ENCODE measurements at regions not wholly inside any gene's neighbourhood (a gene's known extent, or its start where the extent isn't known, plus 50 kb on each side); places are given as distances from the start of the nearest gene placed in this dataset.

DNA sequence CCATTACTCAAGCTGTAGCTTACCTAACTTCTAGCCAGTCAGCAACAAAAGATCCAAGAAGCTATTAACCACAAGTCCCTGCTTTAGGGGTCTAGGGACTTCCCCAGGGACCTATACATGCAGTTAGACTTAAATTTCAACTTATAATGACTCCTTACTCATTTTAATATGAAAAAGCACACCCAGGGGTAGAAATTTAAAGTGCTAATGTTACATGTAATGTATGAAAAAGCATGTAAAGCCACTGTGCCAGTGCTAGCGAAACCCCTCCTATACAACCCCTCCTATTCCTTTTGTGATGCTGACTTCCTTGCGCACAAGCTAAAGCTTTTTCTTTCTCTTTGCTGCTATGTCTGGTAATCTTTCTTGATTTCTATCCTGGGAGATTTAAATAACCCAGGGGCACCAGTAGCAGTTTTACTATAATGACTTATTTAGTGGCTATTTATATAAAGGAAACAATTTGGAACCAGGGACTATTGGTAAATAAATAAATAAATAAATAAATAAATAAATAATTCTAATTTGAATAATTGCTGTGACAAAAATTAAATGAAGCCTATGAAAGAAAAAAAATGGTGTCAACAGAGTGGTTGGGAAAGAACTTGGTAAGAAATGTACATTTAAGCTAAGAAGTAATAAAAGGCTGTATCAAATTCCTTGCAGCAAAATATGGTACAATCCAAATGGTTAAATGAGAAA, 110.5 kb upstream of the MAGI2 start:
- no peak overlapping the region for H3K4me3 ChIP-seq (ENCODE audit: low read depth, low read length)
- TF ChIP-seq, protein P1, sequence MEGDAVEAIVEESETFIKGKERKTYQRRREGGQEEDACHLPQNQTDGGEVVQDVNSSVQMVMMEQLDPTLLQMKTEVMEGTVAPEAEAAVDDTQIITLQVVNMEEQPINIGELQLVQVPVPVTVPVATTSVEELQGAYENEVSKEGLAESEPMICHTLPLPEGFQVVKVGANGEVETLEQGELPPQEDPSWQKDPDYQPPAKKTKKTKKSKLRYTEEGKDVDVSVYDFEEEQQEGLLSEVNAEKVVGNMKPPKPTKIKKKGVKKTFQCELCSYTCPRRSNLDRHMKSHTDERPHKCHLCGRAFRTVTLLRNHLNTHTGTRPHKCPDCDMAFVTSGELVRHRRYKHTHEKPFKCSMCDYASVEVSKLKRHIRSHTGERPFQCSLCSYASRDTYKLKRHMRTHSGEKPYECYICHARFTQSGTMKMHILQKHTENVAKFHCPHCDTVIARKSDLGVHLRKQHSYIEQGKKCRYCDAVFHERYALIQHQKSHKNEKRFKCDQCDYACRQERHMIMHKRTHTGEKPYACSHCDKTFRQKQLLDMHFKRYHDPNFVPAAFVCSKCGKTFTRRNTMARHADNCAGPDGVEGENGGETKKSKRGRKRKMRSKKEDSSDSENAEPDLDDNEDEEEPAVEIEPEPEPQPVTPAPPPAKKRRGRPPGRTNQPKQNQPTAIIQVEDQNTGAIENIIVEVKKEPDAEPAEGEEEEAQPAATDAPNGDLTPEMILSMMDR (IDR thresholded peaks at IDR 0.05; ENCODE audit: borderline replicate concordance, insufficient read depth, low read depth, low read length): no peak

DNA sequence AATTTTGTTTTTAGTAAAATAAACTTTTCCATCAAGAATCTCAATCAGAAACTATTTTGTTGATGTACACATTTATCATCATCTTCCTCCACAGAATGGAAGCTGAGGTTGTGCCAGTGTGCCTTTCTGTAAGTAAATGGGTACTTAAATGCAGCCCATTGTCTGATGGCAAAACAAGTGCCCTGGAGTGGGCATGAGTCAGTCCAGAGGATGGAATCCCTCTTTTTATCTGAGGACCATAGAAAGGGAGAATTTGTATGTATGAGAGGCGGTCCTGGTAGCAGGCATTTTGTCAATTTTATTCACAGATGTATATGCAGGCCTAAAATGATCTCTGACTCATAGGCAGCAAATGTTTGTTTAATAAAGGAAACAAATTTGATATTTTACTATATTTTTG, 102.1 kb upstream of the MAGI2 start:
- TF ChIP-seq, protein P1 (IDR thresholded peaks at IDR 0.05; ENCODE audit: borderline replicate concordance, insufficient read depth, low read depth, low read length): no peak
- H3K4me3 ChIP-seq (ENCODE audit: low read depth, low read length): no peak overlapping the region

DNA sequence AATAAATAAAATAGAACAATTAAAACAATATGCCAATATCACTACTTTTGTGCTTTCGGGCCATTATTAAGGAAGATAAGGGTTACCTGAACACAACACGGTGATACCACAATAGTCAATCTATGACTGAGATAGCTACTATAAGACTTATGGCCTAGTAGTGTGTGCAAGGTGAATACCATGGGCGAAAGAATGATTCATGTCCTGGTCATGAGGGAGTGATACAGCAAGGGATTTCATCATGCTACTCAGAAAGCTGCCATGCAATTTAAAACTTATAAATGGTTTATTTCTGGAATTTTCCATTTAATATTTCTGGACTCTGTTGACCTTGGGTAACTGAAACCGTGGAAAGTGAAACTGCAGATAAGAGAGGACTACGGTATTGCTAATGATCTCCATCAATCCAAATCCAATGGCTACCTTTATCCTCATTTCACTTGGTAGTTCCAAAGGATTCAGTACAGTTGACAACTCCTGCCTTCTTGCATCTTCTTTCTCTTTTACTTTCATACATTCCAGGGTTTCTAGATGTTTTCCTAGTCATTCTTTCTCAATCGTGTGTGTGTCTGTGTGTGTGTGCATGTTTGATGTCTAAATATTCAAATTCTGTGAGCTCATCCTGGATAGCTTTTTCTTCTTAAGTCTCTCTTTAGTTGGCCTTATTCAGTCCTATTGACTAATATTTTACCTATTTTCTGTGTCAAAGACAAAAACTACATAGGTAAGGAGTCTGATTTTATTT, 100.5 kb upstream of the MAGI2 start:
- TF ChIP-seq, protein P1 (IDR thresholded peaks at IDR 0.05; ENCODE audit: borderline replicate concordance, insufficient read depth, low read depth, low read length): no peak
- H3K4me3 ChIP-seq (ENCODE audit: low read depth, low read length): no peak overlapping the region

DNA sequence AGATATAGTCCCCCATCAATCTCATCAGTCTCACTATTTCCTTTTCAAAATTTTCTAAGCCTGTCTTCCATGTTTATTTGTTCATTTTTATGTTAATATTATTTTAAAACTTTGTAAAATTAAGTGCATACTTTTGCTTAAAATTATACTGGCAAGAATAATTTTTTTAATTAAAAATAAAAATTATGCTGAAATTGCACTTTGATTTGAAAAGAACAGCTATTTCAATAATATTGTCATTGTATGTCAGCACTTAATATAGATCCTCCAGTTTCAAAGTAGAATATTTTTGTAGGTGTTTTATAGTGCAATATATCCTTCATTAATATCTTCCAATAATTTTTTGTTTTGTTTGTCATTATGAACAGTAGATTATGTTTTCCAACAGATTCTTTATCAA, 99.0 kb upstream of the MAGI2 start:
- H3K4me3 ChIP-seq (ENCODE audit: low read depth, low read length): no peak overlapping the region
- TF ChIP-seq, protein P1 (IDR thresholded peaks at IDR 0.05; ENCODE audit: borderline replicate concordance, insufficient read depth, low read depth, low read length): no peak

DNA sequence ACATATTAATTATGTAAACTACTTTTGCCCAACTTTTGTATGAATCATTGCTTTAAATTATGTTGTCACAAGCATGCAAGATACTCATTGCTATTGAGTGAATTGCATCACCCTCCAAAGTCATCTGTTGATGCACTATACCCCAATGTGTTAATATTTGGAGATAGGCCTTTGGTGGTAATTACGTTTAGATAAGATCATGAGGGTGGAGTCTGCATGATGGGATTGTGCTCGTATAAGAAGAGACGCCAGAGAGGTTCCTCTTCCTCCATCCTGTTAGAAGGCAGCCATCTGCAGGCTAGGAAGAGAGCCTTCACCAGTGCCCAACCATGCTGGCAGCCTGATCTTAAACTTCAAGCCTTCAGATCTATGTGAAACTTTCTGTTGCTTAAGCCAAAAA, 95.3 kb upstream of the MAGI2 start:
- TF ChIP-seq, protein P1 (IDR thresholded peaks at IDR 0.05; ENCODE audit: borderline replicate concordance, insufficient read depth, low read depth, low read length): no peak

DNA sequence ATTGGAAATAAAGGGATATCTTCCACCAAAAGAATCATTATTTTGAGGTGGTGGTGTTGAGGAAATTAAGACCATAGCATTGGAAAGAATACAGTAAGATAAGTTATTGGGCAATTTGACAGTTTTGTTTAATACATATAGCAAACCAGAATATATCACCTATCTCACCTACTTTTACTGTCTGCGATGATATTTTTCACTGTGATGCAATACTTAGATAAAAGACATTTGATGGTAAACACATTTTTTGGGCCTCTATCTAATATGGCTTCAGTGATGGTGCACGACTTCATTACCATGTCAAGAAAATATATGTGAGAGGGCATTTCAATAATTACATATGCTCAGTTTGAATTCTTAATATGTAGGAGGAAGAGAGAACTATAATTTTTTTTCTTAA, 93.7 kb upstream of the MAGI2 start:
- H3K4me3 ChIP-seq (ENCODE audit: low read depth, low read length): no peak overlapping the region
- TF ChIP-seq, protein P1 (IDR thresholded peaks at IDR 0.05; ENCODE audit: borderline replicate concordance, insufficient read depth, low read depth, low read length): no peak

More for the DNA sequence above, 95.3 kb upstream of the MAGI2 start:
- H3K4me3 ChIP-seq (ENCODE audit: low read depth, low read length): no peak overlapping the region

DNA sequence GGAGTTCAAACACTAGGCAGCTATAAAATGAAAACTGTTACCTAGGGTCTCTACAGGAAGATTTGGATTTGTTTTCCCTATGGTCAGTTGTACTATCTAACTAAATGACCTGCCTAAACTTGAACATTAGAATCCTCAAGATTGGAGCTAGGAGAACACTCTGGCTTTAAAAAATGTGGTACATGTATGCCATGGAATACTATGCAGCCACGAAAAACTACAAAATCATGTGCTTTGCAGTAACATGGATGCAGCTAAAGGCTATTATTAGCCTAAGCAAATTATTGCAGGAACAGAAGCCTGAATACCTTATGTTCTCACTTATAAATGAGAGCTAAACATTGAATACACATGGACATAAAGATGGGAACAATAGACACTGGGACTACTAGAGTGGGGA, 87.1 kb upstream of the MAGI2 start:
- TF ChIP-seq, protein P1 (IDR thresholded peaks at IDR 0.05; ENCODE audit: borderline replicate concordance, insufficient read depth, low read depth, low read length): no peak
- no peak overlapping the region for H3K4me3 ChIP-seq (ENCODE audit: low read depth, low read length)
